Karpas-422 (cell line): ENCODE measurements at regions not wholly inside any gene's neighbourhood (a gene's known extent, or its start where the extent isn't known, plus 50 kb on each side); places are given as distances from the start of the nearest gene placed in this dataset.
"Not testable (repeated sequence)": the region's sequence is repeated elsewhere in the genome, so short reads cannot be mapped to it uniquely, and the experiment has no call there.

Experiments
- DNase-seq: peaks from one replicate; pipeline ENCODE4 v3.0.0-alpha.2; 2015
- H2AFZ ChIP-seq: fragments of 200-600 bp; sonication (generic); 2 replicates; pipeline ENCODE4 v1.6.1; 2014; ENCODE audit warnings: antibody characterized with exemption, low read length, mixed read lengths
- H3K27ac ChIP-seq: fragments of 200-600 bp; sonication (generic); 2 replicates; pipeline ENCODE4 v1.5.1; 2014; ENCODE audit warnings: mild to moderate bottlenecking, low read length, moderate library complexity
- H3K27me3 ChIP-seq: fragments of 200-600 bp; sonication (generic); 2 replicates; pipeline ENCODE4 v1.6.1; 2014; ENCODE audit warnings: low read length, mixed read lengths
- H3K36me3 ChIP-seq: fragments of 200-600 bp; sonication (generic); 2 replicates; pipeline ENCODE4 v1.6.1; 2014; ENCODE audit warnings: low read length, mixed read lengths; ENCODE audit not compliant: insufficient read depth
- H3K4me1 ChIP-seq: fragments of 200-600 bp; sonication (generic); 2 replicates; pipeline ENCODE4 v1.6.1; 2014; ENCODE audit warnings: mild to moderate bottlenecking, low read length, mixed read lengths
- H3K4me2 ChIP-seq: fragments of 200-600 bp; sonication (generic); 2 replicates; pipeline ENCODE4 v1.6.1; 2014; ENCODE audit warnings: low read length, low read depth, mild to moderate bottlenecking; ENCODE audit not compliant: poor library complexity, severe bottlenecking
- H3K4me3 ChIP-seq: fragments of 200-600 bp; sonication (generic); 2 replicates; pipeline ENCODE4 v1.5.1; 2014; ENCODE audit warnings: mild to moderate bottlenecking, antibody characterized with exemption, low read length, mixed read lengths
- H3K79me2 ChIP-seq: fragments of 200-600 bp; sonication (generic); 2 replicates; pipeline ENCODE4 v1.6.1; 2014; ENCODE audit warnings: mild to moderate bottlenecking, low read length, mixed read lengths
- H3K9ac ChIP-seq: fragments of 200-600 bp; sonication (generic); 2 replicates; pipeline ENCODE4 v1.6.0; 2014; ENCODE audit warnings: low read length
- H3K9me2 ChIP-seq: fragments of 200-600 bp; sonication (generic), shearing (Covaris generic); replicated peaks from 2 replicates; pipeline ENCODE4 v1.6.0; 2014; ENCODE audit warnings: mild to moderate bottlenecking, low read length, moderate library complexity; ENCODE audit not compliant: insufficient read depth
- H3K9me3 ChIP-seq: fragments of 300-700, 200-600 bp; sonication (generic); 2 replicates; pipeline ENCODE4 v1.6.1; 2014; ENCODE audit warnings: low read length, mixed read lengths
- H4K20me1 ChIP-seq: fragments of 200-600 bp; sonication (generic); 2 replicates; pipeline ENCODE4 v1.6.1; 2014; ENCODE audit warnings: mild to moderate bottlenecking, antibody characterized with exemption, low read length, low read depth; ENCODE audit not compliant: insufficient read depth

GRCh38 chr3:73266558-73266957, 205.1 kb downstream of the EBLN2 start:
- DNase-seq, H3K9ac ChIP-seq, H3K9me2 ChIP-seq, H3K4me2 ChIP-seq, H3K27ac ChIP-seq, H3K4me3 ChIP-seq, H2AFZ ChIP-seq, H3K27me3 ChIP-seq, H4K20me1 ChIP-seq, H3K79me2 ChIP-seq, H3K36me3 ChIP-seq, H3K4me1 ChIP-seq, H3K9me3 ChIP-seq: not testable (repeated sequence)

- H3K36me3 ChIP-seq, H4K20me1 ChIP-seq, H3K79me2 ChIP-seq, H3K4me2 ChIP-seq, H3K9me2 ChIP-seq, H3K27me3 ChIP-seq, H3K9me3 ChIP-seq, DNase-seq, H2AFZ ChIP-seq, H3K4me1 ChIP-seq, H3K4me3 ChIP-seq, H3K27ac ChIP-seq, H3K9ac ChIP-seq: not testable (repeated sequence)
Observed at GRCh38 chr3:73269126-73269525, 207.7 kb downstream of the EBLN2 start.

- H4K20me1 ChIP-seq = no peaks in the 10 kb centered on the region
- H3K4me1 ChIP-seq = peaks cover 7% of the 10 kb centered on the region
- no peak overlapping the region for H3K9ac ChIP-seq
- H3K79me2 ChIP-seq = no peaks in the 10 kb centered on the region
- H3K4me2 ChIP-seq = no peak overlapping the region
- H3K4me3 ChIP-seq = no peak overlapping the region
- no peaks in the 10 kb centered on the region for H3K9me2 ChIP-seq
- H3K27ac ChIP-seq = no peak overlapping the region
- no peaks in the 10 kb centered on the region for H3K27me3 ChIP-seq
- H3K36me3 ChIP-seq = no peaks in the 10 kb centered on the region
- no peaks in the 10 kb centered on the region for H3K9me3 ChIP-seq
- no peak overlapping the region for H2AFZ ChIP-seq
- no peak for DNase-seq
Observed at GRCh38 chr3:73270839-73271483, 209.5 kb downstream of the EBLN2 start.

- no peaks in the 10 kb centered on the region for H3K36me3 ChIP-seq
- no peak overlapping the region for H3K9ac ChIP-seq
- no peak overlapping the region for H2AFZ ChIP-seq
- no peaks in the 10 kb centered on the region for H3K79me2 ChIP-seq
- H3K27me3 ChIP-seq = no peaks in the 10 kb centered on the region
- no peak overlapping the region for H3K27ac ChIP-seq
- no peaks in the 10 kb centered on the region for H3K9me2 ChIP-seq
- no peaks in the 10 kb centered on the region for H3K4me1 ChIP-seq
- H3K9me3 ChIP-seq = no peaks in the 10 kb centered on the region
- H4K20me1 ChIP-seq = no peaks in the 10 kb centered on the region
- DNase-seq = no peak
- H3K4me2 ChIP-seq = no peak overlapping the region
- H3K4me3 ChIP-seq = no peak overlapping the region
Observed at GRCh38 chr3:73273341-73273740, 211.9 kb downstream of the EBLN2 start.

- no peaks in the 10 kb centered on the region for H3K27me3 ChIP-seq
- H2AFZ ChIP-seq = no peak overlapping the region
- H3K4me3 ChIP-seq = no peak overlapping the region
- no peak overlapping the region for H3K9ac ChIP-seq
- no peak overlapping the region for H3K4me2 ChIP-seq
- H3K9me2 ChIP-seq = no peaks in the 10 kb centered on the region
- H3K79me2 ChIP-seq = no peaks in the 10 kb centered on the region
- DNase-seq = no peak
- no peaks in the 10 kb centered on the region for H3K9me3 ChIP-seq
- no peaks in the 10 kb centered on the region for H4K20me1 ChIP-seq
- H3K36me3 ChIP-seq = no peaks in the 10 kb centered on the region
- no peaks in the 10 kb centered on the region for H3K4me1 ChIP-seq
- H3K27ac ChIP-seq = no peak overlapping the region
Observed at GRCh38 chr3:73280746-73281145, 219.3 kb downstream of the EBLN2 start.

- Histone ChIP-seq H3K9me3 (no peaks in the 10 kb centered on the region), H4K20me1 (no peaks in the 10 kb centered on the region), H3K27me3 (no peaks in the 10 kb centered on the region), H3K4me3 (no peak overlapping the region), H3K79me2 (no peaks in the 10 kb centered on the region), H3K9ac (no peak overlapping the region), H2AFZ (no peak overlapping the region), H3K4me2 (no peak overlapping the region), H3K27ac (no peak overlapping the region), H3K36me3 (no peaks in the 10 kb centered on the region), H3K4me1 (no peaks in the 10 kb centered on the region), H3K9me2 (no peaks in the 10 kb centered on the region)
- DNase-seq = no peak
Observed at GRCh38 chr3:73284472-73284871, 223.0 kb downstream of the EBLN2 start.

GRCh38 chr3:73291541-73291940, 230.1 kb downstream of the EBLN2 start:
- DNase-seq = no peak
- no peak overlapping the region for H3K27ac ChIP-seq

GRCh38 chr3:73292220-73292619, 230.8 kb downstream of the EBLN2 start:
- no peak overlapping the region for H3K27ac ChIP-seq
- no peak overlapping the region for H2AFZ ChIP-seq
- H3K4me2 ChIP-seq = no peak overlapping the region
- no peak for DNase-seq
- H4K20me1 ChIP-seq = no peaks in the 10 kb centered on the region
- no peaks in the 10 kb centered on the region for H3K36me3 ChIP-seq
- H3K79me2 ChIP-seq = no peaks in the 10 kb centered on the region
- no peak overlapping the region for H3K4me3 ChIP-seq
- H3K9me3 ChIP-seq = no peaks in the 10 kb centered on the region
- no peaks in the 10 kb centered on the region for H3K9me2 ChIP-seq
- no peaks in the 10 kb centered on the region for H3K4me1 ChIP-seq
- H3K9ac ChIP-seq = no peak overlapping the region
- H3K27me3 ChIP-seq = no peaks in the 10 kb centered on the region; the same call in 1 of the 2 replicates

More at GRCh38 chr3:73291541-73291940, 230.1 kb downstream of the EBLN2 start:
- H3K79me2 ChIP-seq = no peaks in the 10 kb centered on the region
- no peaks in the 10 kb centered on the region for H4K20me1 ChIP-seq
- no peaks in the 10 kb centered on the region for H3K9me2 ChIP-seq
- H3K36me3 ChIP-seq = no peaks in the 10 kb centered on the region
- H3K4me3 ChIP-seq = no peak overlapping the region
- H2AFZ ChIP-seq = no peak overlapping the region
- H3K4me1 ChIP-seq = no peaks in the 10 kb centered on the region
- H3K9ac ChIP-seq = no peak overlapping the region
- no peak overlapping the region for H3K4me2 ChIP-seq
- no peaks in the 10 kb centered on the region for H3K9me3 ChIP-seq
- H3K27me3 ChIP-seq = no peaks in the 10 kb centered on the region; the same call in 1 of the 2 replicates
